HL-60 (cell line): ENCODE measurements at regions not wholly inside any gene's neighbourhood (a gene's known extent, or its start where the extent isn't known, plus 50 kb on each side); places are given as distances from the start of the nearest gene placed in this dataset.

ENCODE experiments used
- DNase-seq, 2 experiments: peaks; one replicate each; pipeline ENCODE4 v3.0.0-alpha.2; 2010 to 2020; ENCODE audit warnings: low read depth in 1 of 2, low spot score in 1 of 2
- H3K27ac ChIP-seq: fragments of 250-450 bp; sonication (Bioruptor Pico); replicated peaks from 2 replicates; pipeline ENCODE4 v1.5.1; 2020; ENCODE audit warnings: mild to moderate bottlenecking, moderate library complexity
- H3K27me3 ChIP-seq: fragments of 250-450 bp; sonication (Bioruptor Pico); 2 replicates; pipeline ENCODE4 v1.5.1; 2021; ENCODE audit warnings: mild to moderate bottlenecking, moderate library complexity; ENCODE audit not compliant: insufficient read depth, poor library complexity, severe bottlenecking
- H3K4me3 ChIP-seq: replicated peaks from 2 replicates; pipeline ENCODE4 v1.5.1; 2011; ENCODE audit warnings: mild to moderate bottlenecking, control low read depth, low read length; ENCODE audit not compliant: insufficient read depth
- GABPA ChIP-seq: IDR thresholded peaks from 2 replicates; pipeline ENCODE4 v1.6.1; 2012; ENCODE audit warnings: low read depth
- POLR2AphosphoS5 ChIP-seq: IDR thresholded peaks from 2 replicates; pipeline ENCODE4 v1.6.1; 2012; ENCODE audit warnings: low read depth
- SPI1 ChIP-seq: IDR thresholded peaks from 2 replicates; pipeline ENCODE4 v1.6.1; 2012; ENCODE audit warnings: low read depth, mild to moderate bottlenecking, borderline replicate concordance
- TF ChIP-seq, protein P1 (sequence below): IDR thresholded peaks from one replicate; pipeline ENCODE4 v1.5.1; 2011; ENCODE audit warnings: low read length, control low read depth, inconsistent platforms; ENCODE audit not compliant: insufficient read depth
- TF ChIP-seq, protein P2 (sequence below): IDR thresholded peaks from 2 replicates; pipeline ENCODE4 v1.6.1; 2012; ENCODE audit warnings: low read depth; ENCODE audit not compliant: insufficient replicate concordance

GRCh38 chr14:49424436-49425331 is 161.5 kb downstream of the RPS29 start:
- DNase-seq = no peak
- Histone ChIP-seq H3K27me3 (no peaks in the 10 kb centered on the region), H3K4me3 (no peak overlapping the region), H3K27ac (no peak overlapping the region)
- TF ChIP-seq, protein P1, sequence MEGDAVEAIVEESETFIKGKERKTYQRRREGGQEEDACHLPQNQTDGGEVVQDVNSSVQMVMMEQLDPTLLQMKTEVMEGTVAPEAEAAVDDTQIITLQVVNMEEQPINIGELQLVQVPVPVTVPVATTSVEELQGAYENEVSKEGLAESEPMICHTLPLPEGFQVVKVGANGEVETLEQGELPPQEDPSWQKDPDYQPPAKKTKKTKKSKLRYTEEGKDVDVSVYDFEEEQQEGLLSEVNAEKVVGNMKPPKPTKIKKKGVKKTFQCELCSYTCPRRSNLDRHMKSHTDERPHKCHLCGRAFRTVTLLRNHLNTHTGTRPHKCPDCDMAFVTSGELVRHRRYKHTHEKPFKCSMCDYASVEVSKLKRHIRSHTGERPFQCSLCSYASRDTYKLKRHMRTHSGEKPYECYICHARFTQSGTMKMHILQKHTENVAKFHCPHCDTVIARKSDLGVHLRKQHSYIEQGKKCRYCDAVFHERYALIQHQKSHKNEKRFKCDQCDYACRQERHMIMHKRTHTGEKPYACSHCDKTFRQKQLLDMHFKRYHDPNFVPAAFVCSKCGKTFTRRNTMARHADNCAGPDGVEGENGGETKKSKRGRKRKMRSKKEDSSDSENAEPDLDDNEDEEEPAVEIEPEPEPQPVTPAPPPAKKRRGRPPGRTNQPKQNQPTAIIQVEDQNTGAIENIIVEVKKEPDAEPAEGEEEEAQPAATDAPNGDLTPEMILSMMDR = no peak
- no peak for TF ChIP-seq GABPA
- TF ChIP-seq, protein P2, sequence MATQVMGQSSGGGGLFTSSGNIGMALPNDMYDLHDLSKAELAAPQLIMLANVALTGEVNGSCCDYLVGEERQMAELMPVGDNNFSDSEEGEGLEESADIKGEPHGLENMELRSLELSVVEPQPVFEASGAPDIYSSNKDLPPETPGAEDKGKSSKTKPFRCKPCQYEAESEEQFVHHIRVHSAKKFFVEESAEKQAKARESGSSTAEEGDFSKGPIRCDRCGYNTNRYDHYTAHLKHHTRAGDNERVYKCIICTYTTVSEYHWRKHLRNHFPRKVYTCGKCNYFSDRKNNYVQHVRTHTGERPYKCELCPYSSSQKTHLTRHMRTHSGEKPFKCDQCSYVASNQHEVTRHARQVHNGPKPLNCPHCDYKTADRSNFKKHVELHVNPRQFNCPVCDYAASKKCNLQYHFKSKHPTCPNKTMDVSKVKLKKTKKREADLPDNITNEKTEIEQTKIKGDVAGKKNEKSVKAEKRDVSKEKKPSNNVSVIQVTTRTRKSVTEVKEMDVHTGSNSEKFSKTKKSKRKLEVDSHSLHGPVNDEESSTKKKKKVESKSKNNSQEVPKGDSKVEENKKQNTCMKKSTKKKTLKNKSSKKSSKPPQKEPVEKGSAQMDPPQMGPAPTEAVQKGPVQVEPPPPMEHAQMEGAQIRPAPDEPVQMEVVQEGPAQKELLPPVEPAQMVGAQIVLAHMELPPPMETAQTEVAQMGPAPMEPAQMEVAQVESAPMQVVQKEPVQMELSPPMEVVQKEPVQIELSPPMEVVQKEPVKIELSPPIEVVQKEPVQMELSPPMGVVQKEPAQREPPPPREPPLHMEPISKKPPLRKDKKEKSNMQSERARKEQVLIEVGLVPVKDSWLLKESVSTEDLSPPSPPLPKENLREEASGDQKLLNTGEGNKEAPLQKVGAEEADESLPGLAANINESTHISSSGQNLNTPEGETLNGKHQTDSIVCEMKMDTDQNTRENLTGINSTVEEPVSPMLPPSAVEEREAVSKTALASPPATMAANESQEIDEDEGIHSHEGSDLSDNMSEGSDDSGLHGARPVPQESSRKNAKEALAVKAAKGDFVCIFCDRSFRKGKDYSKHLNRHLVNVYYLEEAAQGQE = no peak
- TF ChIP-seq POLR2AphosphoS5 = no peak
- no peak for TF ChIP-seq SPI1

- H3K4me3 ChIP-seq = no peak overlapping the region
- DNase-seq = no peak
- TF ChIP-seq GABPA (no peak), SPI1 (no peak), POLR2AphosphoS5 (no peak)
- TF ChIP-seq, protein P1 = no peak
- TF ChIP-seq, protein P2 = no peak
- H3K27me3 ChIP-seq = peaks cover 9% of the 10 kb centered on the region
- H3K27ac ChIP-seq = no peak overlapping the region
These were observed 166.0 kb downstream of the RPS29 start for GRCh38 chr14:49420201-49420600.

GRCh38 chr14:49418789-49419188 is 167.4 kb downstream of the RPS29 start:
- TF ChIP-seq, protein P2 = no peak
- TF ChIP-seq GABPA (no peak), POLR2AphosphoS5 (no peak), SPI1 (no peak)
- TF ChIP-seq, protein P1 = no peak

More at GRCh38 chr14:49418789-49419188, 167.4 kb downstream of the RPS29 start:
- H3K27me3 ChIP-seq = peaks cover 9% of the 10 kb centered on the region
- DNase-seq = no peak
- H3K4me3 ChIP-seq = no peak overlapping the region
- H3K27ac ChIP-seq = no peak overlapping the region
